ENCODE measurements at regions not wholly inside any gene's neighbourhood (a gene's known extent, or its start where the extent isn't known, plus 50 kb on each side); places are given as distances from the start of the nearest gene placed in this dataset.

DNA sequence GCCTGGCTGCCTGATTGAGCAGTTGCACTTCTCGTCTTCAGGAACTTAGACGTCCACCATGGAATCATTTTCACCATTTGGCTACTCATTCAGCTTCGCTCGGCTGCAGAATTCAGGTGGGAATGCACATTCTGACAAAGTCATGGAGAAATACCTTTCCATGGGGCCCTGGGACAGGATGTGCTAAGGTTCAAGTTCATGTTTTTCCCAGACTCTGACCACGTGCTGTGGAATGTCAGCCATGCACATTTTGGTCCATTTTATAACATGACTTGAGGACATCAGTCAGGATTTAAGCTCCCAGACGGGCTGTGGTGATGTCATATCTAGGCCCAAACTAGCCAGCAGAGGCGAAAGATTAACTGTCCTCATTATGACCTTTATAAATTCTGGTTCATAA, 205.3 kb downstream of the TBXT start:
- peaks cover 0 to 23% (median 18%) of the 10 kb centered on the region in 5 donors for H3K27me3 Mint-ChIP-seq
- peaks cover 0 to 7% (median 0%) of the 10 kb centered on the region in 11 donors for H3K9me3 Mint-ChIP-seq
- H3K9me3 ChIP-seq (ENCODE audit: control insufficient read depth in 2 of 3, low read length in 3 of 3): no peaks in the 10 kb centered on the region
- no peak overlapping the region for H3K27ac ChIP-seq (ENCODE audit: low read depth, low read length)
- intact Hi-C loops (cut with micrococcal nuclease): no loop called here
- POLR2A ChIA-PET: no interaction called here
- H3K27me3 ChIP-seq (ENCODE audit: control insufficient read depth in 2 of 2, insufficient read depth in 2 of 2, low read length in 2 of 2): no peaks in the 10 kb centered on the region
- no peaks in the 10 kb centered on the region for H3K36me3 ChIP-seq (ENCODE audit: control insufficient read depth in 2 of 3, insufficient read depth in 3 of 3, low read length in 3 of 3)
- no peaks in the 10 kb centered on the region for H3K4me1 ChIP-seq (ENCODE audit: control insufficient read depth in 2 of 2, insufficient read depth in 2 of 2, low read length in 2 of 2)
- no peak overlapping the region for H3K27ac Mint-ChIP-seq
- no peak overlapping the region for H3K4me3 Mint-ChIP-seq
- H3K4me1 Mint-ChIP-seq: no peaks in the 10 kb centered on the region
- ATAC-seq: no peak
- no peaks in the 10 kb centered on the region for H3K36me3 Mint-ChIP-seq
- CTCF ChIA-PET: no interaction called here
- no peak for DNase-seq
- no peak overlapping the region for H3K4me3 ChIP-seq (ENCODE audit: low read length)

DNA sequence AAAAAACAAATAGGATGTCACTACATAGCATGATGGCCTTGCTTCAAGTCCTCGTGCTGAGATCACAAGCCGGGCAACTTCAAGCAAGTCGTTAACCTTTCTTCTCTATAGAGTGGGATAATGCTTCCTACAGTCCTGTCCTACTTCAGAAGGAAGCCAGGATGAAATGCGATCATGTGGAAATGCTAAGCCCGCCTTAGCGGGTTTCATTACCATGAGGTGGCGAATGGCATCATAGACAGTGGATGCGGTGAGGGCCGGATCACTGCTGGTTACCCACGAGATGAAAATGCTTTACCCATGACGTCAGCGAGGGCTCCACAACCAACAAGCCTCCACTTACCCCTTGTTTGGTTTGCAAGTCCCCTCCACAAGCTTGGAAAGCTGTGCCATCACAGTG, 206.4 kb downstream of the TBXT start:
- H3K27me3 ChIP-seq (ENCODE audit: control insufficient read depth in 2 of 2, insufficient read depth in 2 of 2, low read length in 2 of 2): no peaks in the 10 kb centered on the region
- no peak overlapping the region for H3K27ac ChIP-seq (ENCODE audit: low read depth, low read length)
- no peaks in the 10 kb centered on the region for H3K9me3 ChIP-seq (ENCODE audit: control insufficient read depth in 2 of 3, low read length in 3 of 3)
- Mint-ChIP-seq H3K27me3 (peaks cover 0 to 20% (median 18%) of the 10 kb centered on the region in 5 donors), H3K27ac (no peak overlapping the region), H3K36me3 (no peaks in the 10 kb centered on the region), H3K4me3 (no peak overlapping the region), H3K9me3 (peaks cover 0 to 7% (median 0%) of the 10 kb centered on the region in 11 donors), H3K4me1 (no peaks in the 10 kb centered on the region)
- no peak overlapping the region for H3K4me3 ChIP-seq (ENCODE audit: low read length)
- no peaks in the 10 kb centered on the region for H3K36me3 ChIP-seq (ENCODE audit: control insufficient read depth in 2 of 3, insufficient read depth in 3 of 3, low read length in 3 of 3)
- intact Hi-C loops (cut with micrococcal nuclease): no loop called here
- ChIA-PET POLR2A (no interaction called here), CTCF (no interaction called here)
- no peaks in the 10 kb centered on the region for H3K4me1 ChIP-seq (ENCODE audit: control insufficient read depth in 2 of 2, insufficient read depth in 2 of 2, low read length in 2 of 2)
- DNase-seq (no peak), ATAC-seq (no peak)

DNA sequence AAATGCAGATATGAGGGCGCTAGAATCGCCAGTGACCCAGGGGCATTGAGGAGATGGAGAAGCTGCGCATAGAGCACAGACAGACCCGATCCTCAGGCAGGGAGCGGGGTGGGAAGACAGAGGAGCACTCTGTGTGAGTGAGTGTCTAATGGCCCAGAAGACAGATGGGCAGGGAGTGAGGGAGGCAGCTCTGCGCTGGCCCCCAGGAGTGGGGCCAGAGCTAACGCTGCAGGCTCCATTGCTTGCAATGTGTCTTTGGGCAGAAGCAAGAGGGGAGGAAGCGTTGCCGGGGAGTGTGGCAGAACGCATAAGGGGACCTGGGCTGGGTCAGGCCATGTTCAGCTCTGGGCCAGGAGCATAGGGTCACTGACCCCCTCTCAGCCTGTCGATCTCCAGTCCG, 207.0 kb downstream of the TBXT start:
- H3K4me1 ChIP-seq (ENCODE audit: control insufficient read depth in 2 of 2, insufficient read depth in 2 of 2, low read length in 2 of 2): no peaks in the 10 kb centered on the region
- no peak overlapping the region for H3K4me3 ChIP-seq (ENCODE audit: low read length)
- no peaks in the 10 kb centered on the region for H3K36me3 ChIP-seq (ENCODE audit: control insufficient read depth in 2 of 3, insufficient read depth in 3 of 3, low read length in 3 of 3)
- ChIA-PET CTCF (no interaction called here), POLR2A (no interaction called here)
- no peak overlapping the region for H3K27ac ChIP-seq (ENCODE audit: low read depth, low read length)
- no peaks in the 10 kb centered on the region for H3K27me3 ChIP-seq (ENCODE audit: control insufficient read depth in 2 of 2, insufficient read depth in 2 of 2, low read length in 2 of 2)
- H3K36me3 Mint-ChIP-seq: no peaks in the 10 kb centered on the region
- intact Hi-C loops (cut with micrococcal nuclease): no loop called here
- H3K27me3 Mint-ChIP-seq: peaks cover 0 to 17% (median 15%) of the 10 kb centered on the region in 5 donors
- H3K4me3 Mint-ChIP-seq: no peak overlapping the region
- H3K4me1 Mint-ChIP-seq: no peaks in the 10 kb centered on the region
- no peaks in the 10 kb centered on the region for H3K9me3 ChIP-seq (ENCODE audit: control insufficient read depth in 2 of 3, low read length in 3 of 3)
- H3K27ac Mint-ChIP-seq: no peak overlapping the region
- no peak for ATAC-seq
- H3K9me3 Mint-ChIP-seq: peaks cover 0 to 7% (median 0%) of the 10 kb centered on the region in 11 donors
- DNase-seq: no peak

DNA sequence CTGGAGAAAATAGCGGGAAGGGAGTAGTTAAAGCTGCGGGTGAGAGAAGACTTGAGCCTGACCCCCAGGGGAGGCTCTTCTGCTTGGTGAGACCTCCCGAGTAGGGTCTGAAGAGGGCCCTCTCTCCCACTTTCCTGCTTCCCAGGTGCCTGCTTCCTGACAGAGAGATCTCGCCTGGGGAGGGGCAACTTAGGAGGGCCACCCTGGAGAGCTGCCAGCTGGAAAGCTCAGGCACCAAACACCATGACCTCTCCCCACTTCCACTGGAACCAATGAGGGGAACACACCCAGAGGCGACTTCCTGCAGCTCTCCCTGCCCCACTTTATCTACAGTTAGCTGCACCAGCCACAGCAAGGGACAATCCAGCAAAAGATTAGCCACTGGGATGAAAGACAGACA, 208.0 kb downstream of the TBXT start:
- Mint-ChIP-seq H3K27me3 (peaks cover 0 to 21% (median 16%) of the 10 kb centered on the region in 5 donors), H3K36me3 (no peaks in the 10 kb centered on the region), H3K4me3 (no peak overlapping the region), H3K9me3 (peaks cover 0 to 7% (median 0%) of the 10 kb centered on the region in 11 donors), H3K27ac (peak overlapping the region in 1 of 9 donors; percentile 33), H3K4me1 (no peaks in the 10 kb centered on the region)
- CTCF ChIA-PET: interaction anchor here (0.6 kb wide), 1 partner anchor 8 kb away, joined by 4 read pairs; no protein-coding TSS in a partner anchor
- H3K27me3 ChIP-seq (ENCODE audit: control insufficient read depth in 2 of 2, insufficient read depth in 2 of 2, low read length in 2 of 2): no peaks in the 10 kb centered on the region
- H3K27ac ChIP-seq (ENCODE audit: low read depth, low read length): no peak overlapping the region
- H3K4me1 ChIP-seq (ENCODE audit: control insufficient read depth in 2 of 2, insufficient read depth in 2 of 2, low read length in 2 of 2): no peaks in the 10 kb centered on the region
- intact Hi-C loops (cut with micrococcal nuclease): no loop called here
- H3K9me3 ChIP-seq (ENCODE audit: control insufficient read depth in 2 of 3, low read length in 3 of 3): no peaks in the 10 kb centered on the region
- POLR2A ChIA-PET: no interaction called here
- ATAC-seq (no peak), DNase-seq (no peak)
- no peaks in the 10 kb centered on the region for H3K36me3 ChIP-seq (ENCODE audit: control insufficient read depth in 2 of 3, insufficient read depth in 3 of 3, low read length in 3 of 3)
- H3K4me3 ChIP-seq (ENCODE audit: low read length): no peak overlapping the region

DNA sequence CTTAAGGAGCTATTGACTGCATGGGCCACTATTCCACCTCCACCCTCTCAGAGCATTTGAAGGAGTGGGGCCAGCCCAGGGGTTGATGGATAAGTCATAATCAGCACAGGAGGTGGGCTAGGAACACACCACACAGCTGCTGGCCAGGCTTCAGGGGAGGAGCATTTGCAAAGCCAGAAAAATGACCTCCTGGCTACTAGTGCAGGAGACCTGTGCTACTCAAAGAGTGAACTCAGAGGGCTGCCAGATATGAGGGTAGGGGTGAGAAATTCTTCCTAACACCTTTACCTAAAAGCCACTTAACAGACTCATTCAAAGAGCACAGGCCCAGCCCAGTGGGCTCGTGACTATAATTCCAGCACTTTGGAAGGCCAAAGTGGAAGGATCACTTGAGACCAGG, 210.8 kb downstream of the TBXT start:
- Mint-ChIP-seq H3K9me3 (peaks cover 0 to 12% (median 0%) of the 10 kb centered on the region in 11 donors), H3K4me1 (no peaks in the 10 kb centered on the region), H3K36me3 (no peaks in the 10 kb centered on the region), H3K27me3 (peaks cover 0 to 21% (median 11%) of the 10 kb centered on the region in 5 donors), H3K27ac (no peak overlapping the region), H3K4me3 (no peak overlapping the region)
- Histone ChIP-seq H3K36me3 (ENCODE audit: control insufficient read depth in 2 of 3, insufficient read depth in 3 of 3, low read length in 3 of 3) (no peaks in the 10 kb centered on the region), H3K4me1 (ENCODE audit: control insufficient read depth in 2 of 2, insufficient read depth in 2 of 2, low read length in 2 of 2) (no peaks in the 10 kb centered on the region), H3K4me3 (ENCODE audit: low read length) (no peak overlapping the region), H3K9me3 (ENCODE audit: control insufficient read depth in 2 of 3, low read length in 3 of 3) (no peaks in the 10 kb centered on the region), H3K27me3 (ENCODE audit: control insufficient read depth in 2 of 2, insufficient read depth in 2 of 2, low read length in 2 of 2) (no peaks in the 10 kb centered on the region), H3K27ac (ENCODE audit: low read depth, low read length) (no peak overlapping the region)
- ChIA-PET POLR2A (no interaction called here), CTCF (no interaction called here)
- DNase-seq (no peak), ATAC-seq (no peak)
- intact Hi-C loops (cut with micrococcal nuclease): no loop called here

DNA sequence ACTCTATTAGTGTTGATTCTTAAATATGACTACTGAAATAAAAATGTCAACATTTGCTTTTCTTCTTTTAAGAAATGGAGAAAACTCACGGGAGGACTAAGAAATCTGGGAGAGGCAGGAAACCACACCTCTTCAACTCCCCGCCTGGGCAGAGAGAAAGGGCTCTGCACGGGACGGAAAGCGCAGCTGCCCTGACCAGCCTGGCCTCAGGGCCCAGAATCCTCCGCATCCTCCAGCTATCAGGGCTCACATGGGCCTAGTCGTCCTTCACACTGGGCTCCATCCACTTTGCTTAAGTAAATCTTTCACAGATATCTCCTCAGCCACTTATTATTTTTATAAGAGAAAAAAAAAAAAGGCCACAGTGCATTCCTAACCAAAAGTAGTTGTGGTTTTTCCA, 215.1 kb downstream of the TBXT start:
- no peak overlapping the region for H3K27ac Mint-ChIP-seq
- no peak overlapping the region for H3K4me3 Mint-ChIP-seq
- H3K36me3 Mint-ChIP-seq: no peaks in the 10 kb centered on the region
- H3K27ac ChIP-seq (ENCODE audit: low read depth, low read length): no peak overlapping the region
- H3K27me3 ChIP-seq (ENCODE audit: control insufficient read depth in 2 of 2, insufficient read depth in 2 of 2, low read length in 2 of 2): no peaks in the 10 kb centered on the region
- no peak overlapping the region for H3K4me3 ChIP-seq (ENCODE audit: low read length)
- H3K9me3 ChIP-seq (ENCODE audit: control insufficient read depth in 2 of 3, low read length in 3 of 3): no peaks in the 10 kb centered on the region
- peaks cover 0 to 4% (median 0%) of the 10 kb centered on the region in 7 donors for H3K4me1 Mint-ChIP-seq
- CTCF ChIA-PET: interaction anchor here (0.6 kb wide), 1 partner anchor 90 kb away, joined by 5 read pairs; no protein-coding TSS in a partner anchor
- peaks cover 0 to 5% (median 0%) of the 10 kb centered on the region in 11 donors for H3K9me3 Mint-ChIP-seq
- POLR2A ChIA-PET: no interaction called here
- no peak for ATAC-seq
- no peaks in the 10 kb centered on the region for H3K36me3 ChIP-seq (ENCODE audit: control insufficient read depth in 2 of 3, insufficient read depth in 3 of 3, low read length in 3 of 3)
- intact Hi-C loops (cut with micrococcal nuclease): no loop called here
- DNase-seq: no peak
- H3K27me3 Mint-ChIP-seq: peaks cover 0 to 38% (median 24%) of the 10 kb centered on the region in 5 donors
- no peaks in the 10 kb centered on the region for H3K4me1 ChIP-seq (ENCODE audit: control insufficient read depth in 2 of 2, insufficient read depth in 2 of 2, low read length in 2 of 2)

DNA sequence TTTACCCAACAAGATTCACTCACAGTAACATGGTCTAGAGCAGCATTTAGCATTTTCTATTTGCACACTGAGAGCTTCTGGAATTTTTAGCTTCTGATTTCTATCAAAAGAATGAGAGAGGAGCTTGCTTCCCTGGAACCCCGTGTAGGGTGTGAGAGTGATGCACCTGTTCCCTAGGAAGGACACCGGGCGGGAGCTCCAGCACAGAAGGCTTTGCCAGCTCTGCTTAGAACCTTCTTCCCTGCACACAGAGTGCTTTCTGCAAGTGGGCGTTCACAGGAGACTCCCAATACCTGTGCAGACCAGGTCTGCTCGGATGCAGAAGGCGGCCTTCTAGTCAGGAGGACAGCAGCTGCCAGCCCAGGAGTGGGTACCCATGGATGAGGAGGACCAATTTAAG, 217.3 kb downstream of the TBXT start:
- Mint-ChIP-seq H3K27ac (no peak overlapping the region), H3K9me3 (peaks cover 0 to 5% (median 0%) of the 10 kb centered on the region in 11 donors), H3K27me3 (peaks cover 0 to 41% (median 20%) of the 10 kb centered on the region in 5 donors), H3K36me3 (no peaks in the 10 kb centered on the region), H3K4me1 (peaks cover 0 to 4% (median 0%) of the 10 kb centered on the region in 7 donors), H3K4me3 (no peak overlapping the region)
- ChIA-PET CTCF (no interaction called here), POLR2A (no interaction called here)
- no peaks in the 10 kb centered on the region for H3K27me3 ChIP-seq (ENCODE audit: control insufficient read depth in 2 of 2, insufficient read depth in 2 of 2, low read length in 2 of 2)
- no peak overlapping the region for H3K27ac ChIP-seq (ENCODE audit: low read depth, low read length)
- H3K36me3 ChIP-seq (ENCODE audit: control insufficient read depth in 2 of 3, insufficient read depth in 3 of 3, low read length in 3 of 3): no peaks in the 10 kb centered on the region
- intact Hi-C loops (cut with micrococcal nuclease): no loop called here
- ATAC-seq (no peak), DNase-seq (no peak)
- no peaks in the 10 kb centered on the region for H3K4me1 ChIP-seq (ENCODE audit: control insufficient read depth in 2 of 2, insufficient read depth in 2 of 2, low read length in 2 of 2)
- H3K4me3 ChIP-seq (ENCODE audit: low read length): no peak overlapping the region
- no peaks in the 10 kb centered on the region for H3K9me3 ChIP-seq (ENCODE audit: control insufficient read depth in 2 of 3, low read length in 3 of 3)

All from naive thymus-derived CD4-positive, alpha-beta T cell (primary cell).